GM21576 (cell line): ENCODE measurements at regions not wholly inside any gene's neighbourhood (a gene's known extent, or its start where the extent isn't known, plus 50 kb on each side); places are given as distances from the start of the nearest gene placed in this dataset.
"Not testable (repeated sequence)": the region's sequence is repeated elsewhere in the genome, so short reads cannot be mapped to it uniquely, and the experiment has no call there.

Experiments used
- ATAC-seq: cut with Tn5 transposase; IDR thresholded peaks from one replicate; pipeline ENCODE4 v1.9.1; 2021; ENCODE audit warnings: mild to moderate bottlenecking, moderate library complexity; ENCODE audit not compliant: unreplicated experiment

- ATAC-seq: no peak
These were observed 314.0 kb downstream of the PTPRU start for GRCh38 chr1:29550119-29550841.

GRCh38 chr1:29549728-29550118 lies 313.4 kb downstream of the PTPRU start:
- not testable (repeated sequence) for ATAC-seq

- ATAC-seq: no peak
These were observed 312.7 kb downstream of the PTPRU start for GRCh38 chr1:29549001-29549400.

GRCh38 chr1:29548091-29548490 lies 311.8 kb downstream of the PTPRU start:
- no peak for ATAC-seq

- no peak for ATAC-seq
These were observed 311.0 kb downstream of the PTPRU start for GRCh38 chr1:29547300-29547699.

- ATAC-seq: no peak
These were observed 310.2 kb downstream of the PTPRU start for GRCh38 chr1:29546496-29546895.

GRCh38 chr1:29544406-29544805 lies 308.1 kb downstream of the PTPRU start:
- ATAC-seq: no peak

- ATAC-seq: no peak
These were observed 307.3 kb downstream of the PTPRU start for GRCh38 chr1:29543586-29543985.

GRCh38 chr1:29542548-29542947 lies 306.2 kb downstream of the PTPRU start:
- no peak for ATAC-seq

GRCh38 chr1:29541631-29542030 lies 305.3 kb downstream of the PTPRU start:
- ATAC-seq: no peak

GRCh38 chr1:29540801-29541357 lies 304.6 kb downstream of the PTPRU start:
- ATAC-seq: no peak

GRCh38 chr1:29539971-29540370 lies 303.6 kb downstream of the PTPRU start:
- no peak for ATAC-seq

GRCh38 chr1:29538586-29538985 lies 302.3 kb downstream of the PTPRU start:
- no peak for ATAC-seq

GRCh38 chr1:29532751-29533150 lies 296.4 kb downstream of the PTPRU start:
- ATAC-seq: no peak

GRCh38 chr1:29532285-29532684 lies 296.0 kb downstream of the PTPRU start:
- ATAC-seq: no peak

- ATAC-seq: no peak
These were observed 295.3 kb downstream of the PTPRU start for GRCh38 chr1:29531596-29531995.

- no peak for ATAC-seq
These were observed 293.5 kb downstream of the PTPRU start for GRCh38 chr1:29529677-29530278.

GRCh38 chr1:29527314-29528004 lies 291.1 kb downstream of the PTPRU start:
- no peak for ATAC-seq

GRCh38 chr1:29525941-29526340 lies 289.6 kb downstream of the PTPRU start:
- ATAC-seq: no peak

- ATAC-seq: no peak
These were observed 288.2 kb downstream of the PTPRU start for GRCh38 chr1:29524285-29525065.

GRCh38 chr1:29523576-29523975 lies 287.3 kb downstream of the PTPRU start:
- no peak for ATAC-seq
